HEK293 (cell line): ENCODE measurements at regions not wholly inside any gene's neighbourhood (a gene's known extent, or its start where the extent isn't known, plus 50 kb on each side); places are given as distances from the start of the nearest gene placed in this dataset.
"Not testable (repeated sequence)": the region's sequence is repeated elsewhere in the genome, so short reads cannot be mapped to it uniquely, and the experiment has no call there.

ENCODE experiments used
- CTCF ChIA-PET: fragments of 350-600 bp; formaldehyde crosslinking; extraction: SDS; loops from one replicate; lab custom pipeline; 2021; ENCODE audit warnings: antibody characterized with exemption; lab: Yijun Ruan, JAX
- POLR2A ChIA-PET: fragments of 300-600 bp; formaldehyde crosslinking; extraction: SDS; loops from one replicate; lab custom pipeline; 2020; ENCODE audit warnings: antibody characterized with exemption, inconsistent platforms; lab: Yijun Ruan, JAX
- H3K27ac ChIP-seq: fragments of 200-500 bp; sonication (Bioruptor generic); 2 replicates; pipeline ENCODE4 v1.5.1; 2014; ENCODE audit warnings: low read depth, low read length, control low read depth, inconsistent platforms; ENCODE audit errors: extremely low read depth
- H3K36me3 ChIP-seq, 2 experiments: fragments of 200-500 bp in 1 of 2; sonication (Bioruptor generic) in 1 of 2; 1 replicate in 1 of 2; 2 replicates in 1 of 2; pipeline ENCODE4 v1.5.1; 2014 to 2017; ENCODE audit warnings: inconsistent platforms in 2 of 2, low read length in 2 of 2; ENCODE audit not compliant: control insufficient read depth in 2 of 2, insufficient read depth in 1 of 2
- H3K4me1 ChIP-seq: fragments of 200-500 bp; sonication (Bioruptor generic); 2 replicates; pipeline ENCODE4 v1.5.1; 2014; ENCODE audit warnings: mild to moderate bottlenecking, low read length, inconsistent platforms; ENCODE audit not compliant: control insufficient read depth, insufficient read depth
- H3K4me3 ChIP-seq: 2 replicates; pipeline ENCODE4 v1.5.1; 2011; ENCODE audit warnings: low read depth, mild to moderate bottlenecking, control low read depth, low read length, moderate library complexity
- H3K9me3 ChIP-seq: fragments of 200-500 bp; sonication (Bioruptor generic); 2 replicates; pipeline ENCODE4 v1.5.1; 2014; ENCODE audit warnings: low read depth, low read length, inconsistent platforms; ENCODE audit not compliant: control insufficient read depth, insufficient read depth
- BCL11B ChIP-seq: fragments of 450-650 bp; formaldehyde crosslinking; IDR thresholded peaks from 2 replicates; pipeline ENCODE4 v1.5.1; 2016; ENCODE audit warnings: low read depth, missing biosample characterization, missing genetic modification characterization
- KLF16 ChIP-seq: fragments of 450-650 bp; formaldehyde crosslinking; IDR thresholded peaks from 2 replicates; pipeline ENCODE4 v1.5.1; 2017; ENCODE audit warnings: missing biosample characterization, missing genetic modification characterization
- PBX3 ChIP-seq: sonication (generic); formaldehyde crosslinking; IDR thresholded peaks from 2 replicates; pipeline ENCODE4 v1.8.1; 2022; ENCODE audit warnings: mild to moderate bottlenecking, moderate library complexity, missing genetic modification reagents
- PRDM1 ChIP-seq: fragments of 450-650 bp; formaldehyde crosslinking; IDR thresholded peaks from 2 replicates; pipeline ENCODE4; 2016; ENCODE audit warnings: missing biosample characterization, missing genetic modification characterization
- RBAK ChIP-seq: fragments of 450-650 bp; formaldehyde crosslinking; IDR thresholded peaks from 2 replicates; pipeline ENCODE4 v1.5.1; 2016; ENCODE audit warnings: missing biosample characterization, missing genetic modification characterization
- TCF7L2 ChIP-seq: IDR thresholded peaks from 2 replicates; pipeline ENCODE4 v1.6.1; 2011; ENCODE audit warnings: low read depth, mild to moderate bottlenecking, inconsistent platforms, low read length, moderate library complexity, borderline replicate concordance
- YY1 ChIP-seq: fragments of 450-650 bp; formaldehyde crosslinking; IDR thresholded peaks from 2 replicates; pipeline ENCODE4 v1.5.1; 2018; ENCODE audit warnings: missing biosample characterization, missing genetic modification characterization
- ZBTB8A ChIP-seq: fragments of 450-650 bp; formaldehyde crosslinking; IDR thresholded peaks from 2 replicates; pipeline ENCODE4 v1.5.1; 2016; ENCODE audit warnings: missing biosample characterization, missing genetic modification characterization
- ZIC2 ChIP-seq: fragments of 450-650 bp; formaldehyde crosslinking; IDR thresholded peaks from 2 replicates; pipeline ENCODE4 v1.5.1; 2016; ENCODE audit warnings: missing biosample characterization, missing genetic modification characterization
- ZNF10 ChIP-seq: fragments of 450-650 bp; formaldehyde crosslinking; IDR thresholded peaks from 2 replicates; pipeline ENCODE4 v1.5.1; 2017; ENCODE audit warnings: missing biosample characterization, missing genetic modification characterization
- ZNF202 ChIP-seq: fragments of 450-650 bp; formaldehyde crosslinking; IDR thresholded peaks from 2 replicates; pipeline ENCODE4 v1.5.1; 2016; ENCODE audit warnings: missing biosample characterization, missing genetic modification characterization, borderline replicate concordance
- ZNF211 ChIP-seq: fragments of 450-650 bp; formaldehyde crosslinking; IDR thresholded peaks from 2 replicates; pipeline ENCODE4 v1.5.1; 2016; ENCODE audit warnings: low read depth, missing biosample characterization, missing genetic modification characterization
- ZNF23 ChIP-seq: fragments of 450-650 bp; formaldehyde crosslinking; IDR thresholded peaks from 2 replicates; pipeline ENCODE4 v1.5.1; 2016; ENCODE audit warnings: missing biosample characterization, missing genetic modification characterization, borderline replicate concordance
- ZNF302 ChIP-seq: fragments of 450-650 bp; formaldehyde crosslinking; IDR thresholded peaks from 2 replicates; pipeline ENCODE4 v1.5.1; 2016; ENCODE audit warnings: missing biosample characterization, missing genetic modification characterization, low read depth
- ZNF521 ChIP-seq: fragments of 450-650 bp; formaldehyde crosslinking; IDR thresholded peaks from 2 replicates; pipeline ENCODE4 v1.5.1; 2017; ENCODE audit warnings: missing biosample characterization, mild to moderate bottlenecking, missing genetic modification characterization
- ZNF580 ChIP-seq: fragments of 450-650 bp; formaldehyde crosslinking; IDR thresholded peaks from 2 replicates; pipeline ENCODE4 v1.5.1; 2016; ENCODE audit warnings: missing biosample characterization, missing genetic modification characterization
- ZNF621 ChIP-seq: fragments of 450-650 bp; formaldehyde crosslinking; IDR thresholded peaks from 2 replicates; pipeline ENCODE4 v1.5.1; 2017; ENCODE audit warnings: missing biosample characterization, missing genetic modification characterization
- ZNF660 ChIP-seq: fragments of 450-650 bp; IDR thresholded peaks from 2 replicates; pipeline ENCODE4 v1.5.1; 2018; ENCODE audit warnings: missing biosample characterization, mild to moderate bottlenecking, missing genetic modification characterization
- ZNF701 ChIP-seq: fragments of 450-650 bp; formaldehyde crosslinking; IDR thresholded peaks from 2 replicates; pipeline ENCODE4 v1.5.1; 2016; ENCODE audit warnings: missing biosample characterization, missing genetic modification characterization
- ZNF707 ChIP-seq: fragments of 450-650 bp; formaldehyde crosslinking; IDR thresholded peaks from 2 replicates; pipeline ENCODE4 v1.5.1; 2016; ENCODE audit warnings: missing biosample characterization, missing genetic modification characterization
- ZNF768 ChIP-seq: fragments of 450-650 bp; formaldehyde crosslinking; IDR thresholded peaks from 2 replicates; pipeline ENCODE4 v1.5.1; 2018; ENCODE audit warnings: missing biosample characterization, mild to moderate bottlenecking, missing genetic modification characterization
- ZNF777 ChIP-seq: fragments of 450-650 bp; formaldehyde crosslinking; IDR thresholded peaks from 2 replicates; pipeline ENCODE4 v1.5.1; 2017; ENCODE audit warnings: missing biosample characterization, missing genetic modification characterization, borderline replicate concordance
- ZNF791 ChIP-seq: fragments of 450-650 bp; formaldehyde crosslinking; IDR thresholded peaks from 2 replicates; pipeline ENCODE4 v1.5.1; 2016; ENCODE audit warnings: missing biosample characterization, missing genetic modification characterization
- ZNF837 ChIP-seq: fragments of 450-650 bp; formaldehyde crosslinking; IDR thresholded peaks from 2 replicates; pipeline ENCODE4 v1.5.1; 2016; ENCODE audit warnings: missing biosample characterization, missing genetic modification characterization
- ZXDB ChIP-seq: fragments of 450-650 bp; formaldehyde crosslinking; IDR thresholded peaks from 2 replicates; pipeline ENCODE4 v1.5.1; 2016; ENCODE audit warnings: missing biosample characterization, missing genetic modification characterization
- TF ChIP-seq, protein P1 (sequence below): fragments of 450-650 bp; formaldehyde crosslinking; conservative IDR thresholded peaks from 2 replicates; pipeline ENCODE4 v1.5.1; 2016; ENCODE audit warnings: low read depth, missing biosample characterization, missing genetic modification characterization
- TF ChIP-seq, protein P2 (sequence below): fragments of 450-650 bp; formaldehyde crosslinking; IDR thresholded peaks from 2 replicates; pipeline ENCODE4 v1.5.1; 2016; ENCODE audit warnings: missing biosample characterization, missing genetic modification characterization, low read depth

- Histone ChIP-seq H3K9me3 (no peaks in the 10 kb centered on the region), H3K36me3 (no peaks in the 10 kb centered on the region), H3K4me1 (no peaks in the 10 kb centered on the region), H3K4me3 (no peak overlapping the region), H3K27ac (no peak overlapping the region)
- POLR2A ChIA-PET: no interaction called here
- TF ChIP-seq KLF16 (tag by site-specific recombination) (no peak), ZNF768 (tag by site-specific recombination) (no peak), ZNF701 (no peak), ZNF791 (tag by site-specific recombination) (no peak), ZNF580 (tag by site-specific recombination) (no peak), RBAK (no peak), ZNF777 (tag by site-specific recombination) (no peak), ZNF660 (tag by site-specific recombination) (no peak), ZNF837 (no peak), ZNF707 (tag by site-specific recombination) (no peak), YY1 (tag by site-specific recombination) (no peak), ZNF521 (tag by site-specific recombination) (no peak), ZNF302 (tag by site-specific recombination) (no peak), TCF7L2 (no peak), PBX3 (no peak), PRDM1 (no peak), ZBTB8A (no peak)
- TF ChIP-seq, protein P1, sequence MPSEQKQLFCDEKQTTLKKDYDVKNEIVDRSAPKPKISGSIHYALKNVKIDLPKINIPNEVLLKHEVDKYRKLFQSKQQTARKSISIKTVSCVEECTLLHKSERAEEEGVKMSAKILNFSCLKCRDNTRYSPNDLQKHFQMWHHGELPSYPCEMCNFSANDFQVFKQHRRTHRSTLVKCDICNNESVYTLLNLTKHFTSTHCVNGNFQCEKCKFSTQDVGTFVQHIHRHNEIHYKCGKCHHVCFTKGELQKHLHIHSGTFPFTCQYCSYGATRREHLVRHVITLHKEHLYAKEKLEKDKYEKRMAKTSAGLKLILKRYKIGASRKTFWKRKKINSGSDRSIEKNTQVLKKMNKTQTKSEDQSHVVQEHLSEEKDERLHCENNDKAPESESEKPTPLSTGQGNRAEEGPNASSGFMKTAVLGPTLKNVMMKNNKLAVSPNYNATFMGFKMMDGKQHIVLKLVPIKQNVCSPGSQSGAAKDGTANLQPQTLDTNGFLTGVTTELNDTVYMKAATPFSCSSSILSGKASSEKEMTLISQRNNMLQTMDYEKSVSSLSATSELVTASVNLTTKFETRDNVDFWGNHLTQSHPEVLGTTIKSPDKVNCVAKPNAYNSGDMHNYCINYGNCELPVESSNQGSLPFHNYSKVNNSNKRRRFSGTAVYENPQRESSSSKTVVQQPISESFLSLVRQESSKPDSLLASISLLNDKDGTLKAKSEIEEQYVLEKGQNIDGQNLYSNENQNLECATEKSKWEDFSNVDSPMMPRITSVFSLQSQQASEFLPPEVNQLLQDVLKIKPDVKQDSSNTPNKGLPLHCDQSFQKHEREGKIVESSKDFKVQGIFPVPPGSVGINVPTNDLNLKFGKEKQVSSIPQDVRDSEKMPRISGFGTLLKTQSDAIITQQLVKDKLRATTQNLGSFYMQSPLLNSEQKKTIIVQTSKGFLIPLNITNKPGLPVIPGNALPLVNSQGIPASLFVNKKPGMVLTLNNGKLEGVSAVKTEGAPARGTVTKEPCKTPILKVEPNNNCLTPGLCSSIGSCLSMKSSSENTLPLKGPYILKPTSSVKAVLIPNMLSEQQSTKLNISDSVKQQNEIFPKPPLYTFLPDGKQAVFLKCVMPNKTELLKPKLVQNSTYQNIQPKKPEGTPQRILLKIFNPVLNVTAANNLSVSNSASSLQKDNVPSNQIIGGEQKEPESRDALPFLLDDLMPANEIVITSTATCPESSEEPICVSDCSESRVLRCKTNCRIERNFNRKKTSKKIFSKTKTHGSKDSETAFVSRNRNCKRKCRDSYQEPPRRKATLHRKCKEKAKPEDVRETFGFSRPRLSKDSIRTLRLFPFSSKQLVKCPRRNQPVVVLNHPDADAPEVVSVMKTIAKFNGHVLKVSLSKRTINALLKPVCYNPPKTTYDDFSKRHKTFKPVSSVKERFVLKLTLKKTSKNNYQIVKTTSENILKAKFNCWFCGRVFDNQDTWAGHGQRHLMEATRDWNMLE (tag by site-specific recombination): no peak
- CTCF ChIA-PET: no interaction called here
These were observed 368.5 kb downstream of the RPS6KC1 start for GRCh38 chr1:213419401-213420030.

DNA sequence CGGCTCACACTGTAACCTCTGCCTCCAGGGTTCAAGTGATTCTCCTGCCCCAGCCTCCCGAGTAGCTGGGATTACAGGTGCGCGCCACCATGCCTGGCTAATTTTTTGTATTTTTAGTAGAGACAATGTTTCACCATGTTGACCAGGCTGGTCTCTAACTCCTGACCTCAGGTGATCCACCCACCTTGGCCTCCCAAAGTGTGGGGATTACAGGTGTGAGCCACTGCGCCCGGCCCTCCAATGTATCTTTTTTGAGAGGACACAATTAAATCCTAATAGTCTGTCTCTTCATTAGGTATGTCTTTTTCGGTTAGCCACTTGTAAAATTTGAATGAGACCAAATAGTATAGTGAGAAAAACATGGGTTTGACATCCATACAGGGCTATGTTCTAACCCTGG is 370.1 kb downstream of the RPS6KC1 start:
- H3K9me3 ChIP-seq, H3K36me3 ChIP-seq, H3K4me3 ChIP-seq, CTCF ChIA-PET, H3K4me1 ChIP-seq, H3K27ac ChIP-seq, POLR2A ChIA-PET: not testable (repeated sequence)

GRCh38 chr1:213423041-213423440 is 372.0 kb downstream of the RPS6KC1 start:
- Histone ChIP-seq H3K4me1 (no peaks in the 10 kb centered on the region), H3K4me3 (no peak overlapping the region), H3K36me3 (no peaks in the 10 kb centered on the region), H3K27ac (no peak overlapping the region), H3K9me3 (no peaks in the 10 kb centered on the region)
- ChIA-PET CTCF (no interaction called here), POLR2A (no interaction called here)
- TF ChIP-seq ZNF211 (tag by site-specific recombination) (no peak), ZIC2 (tag by site-specific recombination) (no peak), BCL11B (no peak), ZNF23 (no peak), ZNF621 (no peak), ZNF10 (tag by site-specific recombination) (no peak), ZXDB (tag by site-specific recombination) (no peak), ZNF202 (tag by site-specific recombination) (no peak)
- TF ChIP-seq, protein P2, sequence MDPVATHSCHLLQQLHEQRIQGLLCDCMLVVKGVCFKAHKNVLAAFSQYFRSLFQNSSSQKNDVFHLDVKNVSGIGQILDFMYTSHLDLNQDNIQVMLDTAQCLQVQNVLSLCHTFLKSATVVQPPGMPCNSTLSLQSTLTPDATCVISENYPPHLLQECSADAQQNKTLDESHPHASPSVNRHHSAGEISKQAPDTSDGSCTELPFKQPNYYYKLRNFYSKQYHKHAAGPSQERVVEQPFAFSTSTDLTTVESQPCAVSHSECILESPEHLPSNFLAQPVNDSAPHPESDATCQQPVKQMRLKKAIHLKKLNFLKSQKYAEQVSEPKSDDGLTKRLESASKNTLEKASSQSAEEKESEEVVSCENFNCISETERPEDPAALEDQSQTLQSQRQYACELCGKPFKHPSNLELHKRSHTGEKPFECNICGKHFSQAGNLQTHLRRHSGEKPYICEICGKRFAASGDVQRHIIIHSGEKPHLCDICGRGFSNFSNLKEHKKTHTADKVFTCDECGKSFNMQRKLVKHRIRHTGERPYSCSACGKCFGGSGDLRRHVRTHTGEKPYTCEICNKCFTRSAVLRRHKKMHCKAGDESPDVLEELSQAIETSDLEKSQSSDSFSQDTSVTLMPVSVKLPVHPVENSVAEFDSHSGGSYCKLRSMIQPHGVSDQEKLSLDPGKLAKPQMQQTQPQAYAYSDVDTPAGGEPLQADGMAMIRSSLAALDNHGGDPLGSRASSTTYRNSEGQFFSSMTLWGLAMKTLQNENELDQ: no peak
